ENCODE measurements at regions not wholly inside any gene's neighbourhood (a gene's known extent, or its start where the extent isn't known, plus 50 kb on each side); places are given as distances from the start of the nearest gene placed in this dataset.

GRCh38 chr7:54701982-54702381 lies 57.0 kb downstream of the SEC61G start:
- Histone ChIP-seq H3K9ac (ENCODE audit: low read depth, low read length) (no peak overlapping the region), H3K9me3 (ENCODE audit: control insufficient read depth, insufficient read depth, low read length) (no peaks in the 10 kb centered on the region), H3K36me3 (ENCODE audit: insufficient read depth, low read length) (no peaks in the 10 kb centered on the region), H3K4me1 (ENCODE audit: insufficient read depth, low read length) (no peaks in the 10 kb centered on the region)

GRCh38 chr7:54699715-54700114 lies 59.3 kb downstream of the SEC61G start:
- no peaks in the 10 kb centered on the region for H3K9me3 ChIP-seq (ENCODE audit: control insufficient read depth, insufficient read depth, low read length)
- H3K9ac ChIP-seq (ENCODE audit: low read depth, low read length), result no peak overlapping the region
- no peaks in the 10 kb centered on the region for H3K36me3 ChIP-seq (ENCODE audit: insufficient read depth, low read length)
- H3K4me1 ChIP-seq (ENCODE audit: insufficient read depth, low read length), result no peaks in the 10 kb centered on the region

GRCh38 chr7:54697659-54698186 lies 61.3 kb downstream of the SEC61G start:
- Histone ChIP-seq H3K4me1 (ENCODE audit: insufficient read depth, low read length) (no peaks in the 10 kb centered on the region), H3K36me3 (ENCODE audit: insufficient read depth, low read length) (no peaks in the 10 kb centered on the region), H3K9ac (ENCODE audit: low read depth, low read length) (no peak overlapping the region; the same call in 1 of the 2 replicates), H3K9me3 (ENCODE audit: control insufficient read depth, insufficient read depth, low read length) (no peaks in the 10 kb centered on the region)

GRCh38 chr7:54690892-54691291 lies 68.1 kb downstream of the SEC61G start:
- Histone ChIP-seq H3K9me3 (ENCODE audit: control insufficient read depth, insufficient read depth, low read length) (no peaks in the 10 kb centered on the region), H3K9ac (ENCODE audit: low read depth, low read length) (no peak overlapping the region), H3K4me1 (ENCODE audit: insufficient read depth, low read length) (peaks cover 28% of the 10 kb centered on the region), H3K36me3 (ENCODE audit: insufficient read depth, low read length) (no peaks in the 10 kb centered on the region)

GRCh38 chr7:54690050-54690443 lies 69.0 kb downstream of the SEC61G start:
- Histone ChIP-seq H3K4me1 (ENCODE audit: insufficient read depth, low read length) (peaks cover 28% of the 10 kb centered on the region), H3K9me3 (ENCODE audit: control insufficient read depth, insufficient read depth, low read length) (no peaks in the 10 kb centered on the region), H3K9ac (ENCODE audit: low read depth, low read length) (no peak overlapping the region), H3K36me3 (ENCODE audit: insufficient read depth, low read length) (no peaks in the 10 kb centered on the region)

GRCh38 chr7:54689394-54690049 lies 69.5 kb downstream of the SEC61G start:
- H3K9me3 ChIP-seq (ENCODE audit: control insufficient read depth, insufficient read depth, low read length), result no peaks in the 10 kb centered on the region
- H3K9ac ChIP-seq (ENCODE audit: low read depth, low read length), result no peak overlapping the region
- no peaks in the 10 kb centered on the region for H3K36me3 ChIP-seq (ENCODE audit: insufficient read depth, low read length)
- peaks cover 28% of the 10 kb centered on the region for H3K4me1 ChIP-seq (ENCODE audit: insufficient read depth, low read length)

- no peaks in the 10 kb centered on the region for H3K9me3 ChIP-seq (ENCODE audit: control insufficient read depth, insufficient read depth, low read length)
- H3K4me1 ChIP-seq (ENCODE audit: insufficient read depth, low read length), result peaks cover 28% of the 10 kb centered on the region
- no peak overlapping the region for H3K9ac ChIP-seq (ENCODE audit: low read depth, low read length)
- no peaks in the 10 kb centered on the region for H3K36me3 ChIP-seq (ENCODE audit: insufficient read depth, low read length)
Measured at GRCh38 chr7:54687462-54688212, 71.4 kb downstream of the SEC61G start.

- H3K4me1 ChIP-seq (ENCODE audit: insufficient read depth, low read length), result peaks cover 38% of the 10 kb centered on the region
- H3K9ac ChIP-seq (ENCODE audit: low read depth, low read length), result no peak overlapping the region
- H3K9me3 ChIP-seq (ENCODE audit: control insufficient read depth, insufficient read depth, low read length), result no peaks in the 10 kb centered on the region
Measured at GRCh38 chr7:54680377-54681005, 78.5 kb downstream of the SEC61G start.

GRCh38 chr7:54679490-54679817 lies 79.6 kb downstream of the SEC61G start:
- no peaks in the 10 kb centered on the region for H3K9me3 ChIP-seq (ENCODE audit: control insufficient read depth, insufficient read depth, low read length)
- H3K4me1 ChIP-seq (ENCODE audit: insufficient read depth, low read length), result peaks cover 39% of the 10 kb centered on the region
- H3K9ac ChIP-seq (ENCODE audit: low read depth, low read length), result no peak overlapping the region
- H3K36me3 ChIP-seq (ENCODE audit: insufficient read depth, low read length), result no peaks in the 10 kb centered on the region

More at GRCh38 chr7:54680377-54681005, 78.5 kb downstream of the SEC61G start:
- H3K36me3 ChIP-seq (ENCODE audit: insufficient read depth, low read length), result no peaks in the 10 kb centered on the region

GRCh38 chr7:54678763-54679489 lies 80.1 kb downstream of the SEC61G start:
- Histone ChIP-seq H3K4me1 (ENCODE audit: insufficient read depth, low read length) (peaks cover 43% of the 10 kb centered on the region), H3K9me3 (ENCODE audit: control insufficient read depth, insufficient read depth, low read length) (no peaks in the 10 kb centered on the region), H3K9ac (ENCODE audit: low read depth, low read length) (no peak overlapping the region), H3K36me3 (ENCODE audit: insufficient read depth, low read length) (no peaks in the 10 kb centered on the region)

GRCh38 chr7:54674891-54675290 lies 84.1 kb downstream of the SEC61G start:
- Histone ChIP-seq H3K9me3 (ENCODE audit: control insufficient read depth, insufficient read depth, low read length) (no peaks in the 10 kb centered on the region), H3K36me3 (ENCODE audit: insufficient read depth, low read length) (no peaks in the 10 kb centered on the region), H3K4me1 (ENCODE audit: insufficient read depth, low read length) (peaks cover 35% of the 10 kb centered on the region)

GRCh38 chr7:54672519-54672918 lies 86.5 kb downstream of the SEC61G start:
- Histone ChIP-seq H3K9ac (ENCODE audit: low read depth, low read length) (no peak overlapping the region), H3K9me3 (ENCODE audit: control insufficient read depth, insufficient read depth, low read length) (no peaks in the 10 kb centered on the region), H3K36me3 (ENCODE audit: insufficient read depth, low read length) (no peaks in the 10 kb centered on the region), H3K4me1 (ENCODE audit: insufficient read depth, low read length) (peaks cover 16% of the 10 kb centered on the region; the same call in 1 of the 2 replicates)

More at GRCh38 chr7:54674891-54675290, 84.1 kb downstream of the SEC61G start:
- H3K9ac ChIP-seq (ENCODE audit: low read depth, low read length), result no peak overlapping the region

- Histone ChIP-seq H3K9ac (ENCODE audit: low read depth, low read length) (peak overlapping the region; percentile 61; the same call in 1 of the 2 replicates), H3K4me1 (ENCODE audit: insufficient read depth, low read length) (no peaks in the 10 kb centered on the region), H3K36me3 (ENCODE audit: insufficient read depth, low read length) (no peaks in the 10 kb centered on the region), H3K9me3 (ENCODE audit: control insufficient read depth, insufficient read depth, low read length) (no peaks in the 10 kb centered on the region)
Measured at GRCh38 chr7:54664235-54665228, 94.5 kb downstream of the SEC61G start.
